ENCODE measurements at regions not wholly inside any gene's neighbourhood (a gene's known extent, or its start where the extent isn't known, plus 50 kb on each side); places are given as distances from the start of the nearest gene placed in this dataset.

DNA sequence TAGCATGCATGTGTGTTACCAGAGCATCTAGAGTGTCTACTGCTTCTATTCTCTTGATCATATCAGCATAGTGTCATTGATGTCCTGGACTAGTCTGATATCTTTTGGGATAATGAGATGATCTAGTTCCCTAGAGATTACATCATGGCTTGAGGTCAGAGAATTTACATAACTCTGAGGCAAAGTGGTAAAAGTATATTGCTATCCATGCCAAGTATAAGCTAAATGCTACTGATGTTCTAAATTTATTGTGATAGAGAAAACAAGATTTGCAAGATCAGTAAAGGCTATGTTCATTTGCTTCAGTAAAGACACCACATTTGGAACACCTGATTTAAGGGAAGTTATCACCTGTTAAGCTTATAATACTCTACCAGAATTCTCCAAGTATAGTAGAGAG lies 280.7 kb upstream of the PSMD7 start:
- TF ChIP-seq EP300 (IDR thresholded peaks at IDR 0.05) (no peak), POLR2AphosphoS5 (IDR thresholded peaks at IDR 0.05) (no peak)
- TF ChIP-seq, protein P1, sequence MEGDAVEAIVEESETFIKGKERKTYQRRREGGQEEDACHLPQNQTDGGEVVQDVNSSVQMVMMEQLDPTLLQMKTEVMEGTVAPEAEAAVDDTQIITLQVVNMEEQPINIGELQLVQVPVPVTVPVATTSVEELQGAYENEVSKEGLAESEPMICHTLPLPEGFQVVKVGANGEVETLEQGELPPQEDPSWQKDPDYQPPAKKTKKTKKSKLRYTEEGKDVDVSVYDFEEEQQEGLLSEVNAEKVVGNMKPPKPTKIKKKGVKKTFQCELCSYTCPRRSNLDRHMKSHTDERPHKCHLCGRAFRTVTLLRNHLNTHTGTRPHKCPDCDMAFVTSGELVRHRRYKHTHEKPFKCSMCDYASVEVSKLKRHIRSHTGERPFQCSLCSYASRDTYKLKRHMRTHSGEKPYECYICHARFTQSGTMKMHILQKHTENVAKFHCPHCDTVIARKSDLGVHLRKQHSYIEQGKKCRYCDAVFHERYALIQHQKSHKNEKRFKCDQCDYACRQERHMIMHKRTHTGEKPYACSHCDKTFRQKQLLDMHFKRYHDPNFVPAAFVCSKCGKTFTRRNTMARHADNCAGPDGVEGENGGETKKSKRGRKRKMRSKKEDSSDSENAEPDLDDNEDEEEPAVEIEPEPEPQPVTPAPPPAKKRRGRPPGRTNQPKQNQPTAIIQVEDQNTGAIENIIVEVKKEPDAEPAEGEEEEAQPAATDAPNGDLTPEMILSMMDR (IDR thresholded peaks at IDR 0.05): no peak

Data from suprapubic skin (tissue), 4 donors.